ENCODE measurements at regions not wholly inside any gene's neighbourhood (a gene's known extent, or its start where the extent isn't known, plus 50 kb on each side); places are given as distances from the start of the nearest gene placed in this dataset.

- TF ChIP-seq BACH2 (CRISPR knock-in tag; IDR thresholded peaks at IDR 0.05; ENCODE audit: borderline replicate concordance): no peak
- no peak for TF ChIP-seq PATZ1 (CRISPR knock-in tag; IDR thresholded peaks at IDR 0.05; ENCODE audit: borderline replicate concordance)
- TF ChIP-seq TSHZ2 (CRISPR knock-in tag; IDR thresholded peaks at IDR 0.05): no peak
- TF ChIP-seq ISL1 (CRISPR knock-in tag; IDR thresholded peaks at IDR 0.05): no peak
- TF ChIP-seq ARNTL (CRISPR knock-in tag; IDR thresholded peaks at IDR 0.05; ENCODE audit: borderline replicate concordance, low read depth): no peak
Observed at GRCh38 chr13:97639236-97639635, 205.3 kb downstream of the RAP2A start.

Data from SK-N-SH treated with all-trans-retinoic acid at 6 μM for 48 hours (cell line).